ENCODE measurements at regions not wholly inside any gene's neighbourhood (a gene's known extent, or its start where the extent isn't known, plus 50 kb on each side); places are given as distances from the start of the nearest gene placed in this dataset.

GRCh38 chr13:80957019-80957655 is 616.2 kb upstream of the SPRY2 start:
- Mint-ChIP-seq H3K4me1 (no peaks in the 10 kb centered on the region; the same call in 2 of the 3 replicates), H3K4me3 (no peak overlapping the region), H3K27ac (no peak overlapping the region), H3K9me3 (no peaks in the 10 kb centered on the region; the same call in 2 of the 3 replicates), H3K27me3 (ENCODE audit: insufficient read depth, low read depth, poor library complexity) (no peaks in the 10 kb centered on the region), H3K36me3 (ENCODE audit: low read depth) (no peaks in the 10 kb centered on the region; the same call in 2 of the 3 replicates)
- no peak overlapping the region for H3K4me2 ChIP-seq
- H2AFZ ChIP-seq = no peak overlapping the region
- ATAC-seq (no peak), DNase-seq (ENCODE audit: low spot score) (no peak)
- H3K4me1 ChIP-seq (ENCODE audit: insufficient read depth) = no peaks in the 10 kb centered on the region
- no peaks in the 10 kb centered on the region for H3K79me2 ChIP-seq (replicated peaks; ENCODE audit: insufficient read depth)
- H3K9me2 ChIP-seq (ENCODE audit: insufficient read depth) = no peaks in the 10 kb centered on the region
- H4K20me1 ChIP-seq (replicated peaks; ENCODE audit: insufficient read depth) = no peaks in the 10 kb centered on the region
- no peaks in the 10 kb centered on the region for H3F3A ChIP-seq (replicated peaks; ENCODE audit: low read depth)
- no peaks in the 10 kb centered on the region for H3K27me3 ChIP-seq (ENCODE audit: insufficient read depth)
- H3K4me3 ChIP-seq = no peak overlapping the region
- no peak for TF ChIP-seq REST (IDR thresholded peaks at IDR 0.05; ENCODE audit: unreplicated experiment)
- TF ChIP-seq NANOG (IDR thresholded peaks at IDR 0.05; ENCODE audit: borderline replicate concordance) = no peak
- TF ChIP-seq JUNB (IDR thresholded peaks at IDR 0.05; ENCODE audit: unreplicated experiment) = no peak
- TF ChIP-seq ETS1 (IDR thresholded peaks at IDR 0.05) = no peak
- TF ChIP-seq POLR2AphosphoS5 (IDR thresholded peaks at IDR 0.05; ENCODE audit: low read depth) = no peak
- no peak for TF ChIP-seq EZH2 (IDR thresholded peaks at IDR 0.05; ENCODE audit: low read depth, unreplicated experiment)
- TF ChIP-seq CREB1 (CRISPR knock-in tag; IDR thresholded peaks at IDR 0.05; ENCODE audit: low read depth) = no peak
- no peaks in the 10 kb centered on the region for H3K36me3 ChIP-seq (ENCODE audit: insufficient read depth)
- no peak overlapping the region for H3K27ac ChIP-seq (ENCODE audit: low read depth)

- H3K9me2 ChIP-seq (ENCODE audit: insufficient read depth) = no peaks in the 10 kb centered on the region
- Mint-ChIP-seq H3K36me3 (ENCODE audit: low read depth) (no peaks in the 10 kb centered on the region; the same call in 2 of the 3 replicates), H3K9me3 (no peaks in the 10 kb centered on the region; the same call in 2 of the 3 replicates), H3K27me3 (ENCODE audit: insufficient read depth, low read depth, poor library complexity) (no peaks in the 10 kb centered on the region), H3K4me1 (no peaks in the 10 kb centered on the region), H3K27ac (no peak overlapping the region), H3K4me3 (no peak overlapping the region)
- no peak overlapping the region for H3K4me3 ChIP-seq
- H3K36me3 ChIP-seq (ENCODE audit: insufficient read depth) = no peaks in the 10 kb centered on the region
- no peak overlapping the region for H3K4me2 ChIP-seq
- no peak for DNase-seq (ENCODE audit: low spot score)
- TF ChIP-seq CREB1 (CRISPR knock-in tag; IDR thresholded peaks at IDR 0.05; ENCODE audit: low read depth) = no peak
- TF ChIP-seq REST (IDR thresholded peaks at IDR 0.05; ENCODE audit: unreplicated experiment) = no peak
- TF ChIP-seq ZNF331 (CRISPR knock-in tag; IDR thresholded peaks at IDR 0.05; ENCODE audit: low read depth) = no peak
- TF ChIP-seq CTCF (conservative IDR thresholded peaks at IDR 0.05; ENCODE audit: low read depth in 2 of 2) = no peak
- TF ChIP-seq ZNF114 (CRISPR knock-in tag; IDR thresholded peaks at IDR 0.05) = no peak
- no peak for TF ChIP-seq EZH2 (IDR thresholded peaks at IDR 0.05; ENCODE audit: low read depth, unreplicated experiment)
- no peak for TF ChIP-seq POLR2AphosphoS5 (IDR thresholded peaks at IDR 0.05; ENCODE audit: low read depth)
- TF ChIP-seq ETS1 (IDR thresholded peaks at IDR 0.05) = no peak
- ATAC-seq = no peak
- H3K4me1 ChIP-seq (ENCODE audit: insufficient read depth) = no peaks in the 10 kb centered on the region
- H3K79me2 ChIP-seq (replicated peaks; ENCODE audit: insufficient read depth) = no peaks in the 10 kb centered on the region
- no peaks in the 10 kb centered on the region for H3K27me3 ChIP-seq (ENCODE audit: insufficient read depth)
- H3K27ac ChIP-seq (ENCODE audit: low read depth) = no peak overlapping the region
- H4K20me1 ChIP-seq (replicated peaks; ENCODE audit: insufficient read depth) = no peaks in the 10 kb centered on the region
- no peak overlapping the region; the same call in 1 of the 2 replicates for H2AFZ ChIP-seq
- no peaks in the 10 kb centered on the region for H3F3A ChIP-seq (replicated peaks; ENCODE audit: low read depth)
Observed at GRCh38 chr13:80955501-80955900, 614.6 kb upstream of the SPRY2 start.
